ENCODE measurements at regions not wholly inside any gene's neighbourhood (a gene's known extent, or its start where the extent isn't known, plus 50 kb on each side); places are given as distances from the start of the nearest gene placed in this dataset. TPM values are rescaled to one million over a fixed set of nuclear protein-coding genes. Genes with fewer than 3 reads are reported as not detected.

DNA sequence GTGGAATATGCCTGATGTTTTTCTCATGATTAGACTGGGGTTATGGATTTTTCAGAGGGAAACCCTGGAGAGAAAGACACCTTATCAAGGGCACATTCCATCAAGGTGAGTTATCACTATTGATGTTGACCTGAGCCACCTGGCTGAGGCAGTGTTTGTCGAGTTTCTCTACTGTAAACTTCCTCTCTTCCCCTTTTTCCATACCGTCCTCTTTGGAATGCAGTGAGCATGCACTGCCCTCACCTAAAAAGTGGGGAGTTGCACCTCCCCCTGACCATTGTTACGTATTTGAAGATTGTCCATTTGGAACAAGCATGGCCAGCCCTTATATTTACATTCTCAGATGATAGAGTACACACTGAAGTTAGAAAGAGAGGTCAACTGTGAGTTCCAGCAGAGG is 53.9 kb upstream of the PWP1 start:
- peak; percentile 45 for ATAC-seq
- 21 to 25% methylated on average over 3 of the region's 3 CpGs for WGBS, 2 donors
- DNase-seq, result no peak
- Histone ChIP-seq H3K9me3 (peaks cover 0 to 9% (median 0%) of the 10 kb centered on the region in 3 donors), H3K36me3 (replicated peaks in 1 of 2; ENCODE audit: insufficient read depth in 1 of 2, low read depth in 2 of 2) (no peaks in the 10 kb centered on the region), H3K27me3 (no peaks in the 10 kb centered on the region), H3K27ac (no peak overlapping the region), H3K4me3 (no peak overlapping the region), H3K4me1 (no peaks in the 10 kb centered on the region)
- TF ChIP-seq POLR2A (IDR thresholded peaks at IDR 0.05), result no peak
- TF ChIP-seq, protein P1, sequence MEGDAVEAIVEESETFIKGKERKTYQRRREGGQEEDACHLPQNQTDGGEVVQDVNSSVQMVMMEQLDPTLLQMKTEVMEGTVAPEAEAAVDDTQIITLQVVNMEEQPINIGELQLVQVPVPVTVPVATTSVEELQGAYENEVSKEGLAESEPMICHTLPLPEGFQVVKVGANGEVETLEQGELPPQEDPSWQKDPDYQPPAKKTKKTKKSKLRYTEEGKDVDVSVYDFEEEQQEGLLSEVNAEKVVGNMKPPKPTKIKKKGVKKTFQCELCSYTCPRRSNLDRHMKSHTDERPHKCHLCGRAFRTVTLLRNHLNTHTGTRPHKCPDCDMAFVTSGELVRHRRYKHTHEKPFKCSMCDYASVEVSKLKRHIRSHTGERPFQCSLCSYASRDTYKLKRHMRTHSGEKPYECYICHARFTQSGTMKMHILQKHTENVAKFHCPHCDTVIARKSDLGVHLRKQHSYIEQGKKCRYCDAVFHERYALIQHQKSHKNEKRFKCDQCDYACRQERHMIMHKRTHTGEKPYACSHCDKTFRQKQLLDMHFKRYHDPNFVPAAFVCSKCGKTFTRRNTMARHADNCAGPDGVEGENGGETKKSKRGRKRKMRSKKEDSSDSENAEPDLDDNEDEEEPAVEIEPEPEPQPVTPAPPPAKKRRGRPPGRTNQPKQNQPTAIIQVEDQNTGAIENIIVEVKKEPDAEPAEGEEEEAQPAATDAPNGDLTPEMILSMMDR (IDR thresholded peaks at IDR 0.05), result no peak
- intact Hi-C loops (cut with DNase I), result no loop called here

DNA sequence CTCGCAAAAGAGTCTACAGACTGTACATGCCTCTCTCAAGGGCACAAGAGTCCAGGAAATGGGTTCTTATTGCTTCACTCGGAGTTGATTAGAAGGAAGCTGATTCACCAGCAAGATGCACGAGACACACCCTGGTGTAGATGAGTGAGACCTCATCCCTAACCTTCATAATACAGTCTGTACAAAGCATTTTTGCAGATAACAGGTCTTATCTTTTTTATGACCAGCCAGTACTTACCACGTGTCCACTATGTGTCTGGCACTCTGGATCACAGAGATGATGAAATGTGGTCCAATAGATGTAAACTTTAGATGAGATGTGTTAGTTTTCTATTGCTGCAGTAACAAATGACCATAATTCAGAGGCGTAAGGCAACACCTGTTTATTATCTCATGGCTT is 53.4 kb upstream of the PWP1 start:
- WGBS, 2 donors, result 55 to 74% methylated on average over 5 of the region's 5 CpGs
- no peaks in the 10 kb centered on the region for H3K36me3 ChIP-seq (replicated peaks in 1 of 2; ENCODE audit: insufficient read depth in 1 of 2, low read depth in 2 of 2)
- ATAC-seq, result no peak
- TF ChIP-seq POLR2A (IDR thresholded peaks at IDR 0.05), result no peak
- TF ChIP-seq, protein P1 (IDR thresholded peaks at IDR 0.05), result no peak
- no peak for DNase-seq
- no peak overlapping the region for H3K4me3 ChIP-seq
- H3K4me1 ChIP-seq, result no peaks in the 10 kb centered on the region
- H3K9me3 ChIP-seq, result peaks cover 0 to 9% (median 0%) of the 10 kb centered on the region in 3 donors
- H3K27ac ChIP-seq, result no peak overlapping the region
- intact Hi-C loops (cut with DNase I), result no loop called here
- H3K27me3 ChIP-seq, result no peaks in the 10 kb centered on the region

DNA sequence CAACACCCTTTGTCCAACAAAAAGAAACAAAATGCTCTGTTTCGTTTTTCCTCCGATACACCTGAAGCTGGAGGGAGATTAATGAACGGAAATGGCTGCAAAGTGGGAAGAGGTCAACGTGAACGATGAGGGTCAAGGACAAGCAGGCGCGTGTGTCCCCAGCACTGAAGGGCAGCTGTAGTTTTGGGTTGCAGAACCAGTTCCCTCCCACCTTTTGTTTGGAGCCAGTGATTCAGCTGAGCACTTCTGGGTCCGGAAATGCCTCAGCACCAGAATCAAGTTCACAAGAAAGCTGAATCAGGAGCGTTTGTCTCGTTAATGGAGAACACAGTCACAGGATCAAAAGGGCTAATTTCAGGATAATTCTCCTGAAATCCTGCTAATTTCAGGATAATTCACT is 51.1 kb upstream of the PWP1 start:
- TF ChIP-seq, protein P1 (IDR thresholded peaks at IDR 0.05), result no peak
- TF ChIP-seq POLR2A (IDR thresholded peaks at IDR 0.05), result no peak

DNA sequence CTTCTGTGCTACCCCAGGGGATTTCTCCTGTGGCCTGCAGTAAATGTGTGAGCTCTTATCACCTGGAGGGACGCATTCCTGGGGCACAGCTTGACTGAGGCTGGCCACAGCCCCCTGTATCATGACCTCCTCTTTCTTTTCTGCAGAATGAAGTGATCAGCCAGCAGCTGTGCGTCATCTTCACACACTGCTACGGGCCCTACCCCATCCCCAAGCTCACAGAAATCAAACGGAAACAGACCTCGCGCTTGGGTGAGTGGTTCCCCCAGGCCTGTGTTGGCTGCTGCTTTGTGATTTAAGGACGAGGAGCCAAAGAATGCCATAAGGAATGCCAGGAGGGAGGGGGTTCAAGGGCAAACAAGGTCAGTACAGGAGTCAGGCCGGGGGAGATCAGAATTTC is 50.5 kb upstream of the PWP1 start:
- H3K36me3 ChIP-seq (replicated peaks in 1 of 2; ENCODE audit: insufficient read depth in 1 of 2, low read depth in 2 of 2), result no peaks in the 10 kb centered on the region
- DNase-seq (no peak), ATAC-seq (no peak)
- no peak overlapping the region for H3K4me3 ChIP-seq
- intact Hi-C loops (cut with DNase I), result no loop called here
- H3K9me3 ChIP-seq, result peaks cover 0 to 9% (median 0%) of the 10 kb centered on the region in 3 donors
- no peaks in the 10 kb centered on the region for H3K4me1 ChIP-seq
- 58 to 72% methylated on average over 8 of the region's 8 CpGs for WGBS, 2 donors
- H3K27me3 ChIP-seq, result no peaks in the 10 kb centered on the region
- TF ChIP-seq, protein P1 (IDR thresholded peaks at IDR 0.05), result no peak
- no peak for TF ChIP-seq POLR2A (IDR thresholded peaks at IDR 0.05)
- no peak overlapping the region for H3K27ac ChIP-seq

More for the DNA sequence above, 51.1 kb upstream of the PWP1 start:
- Histone ChIP-seq H3K36me3 (replicated peaks in 1 of 2; ENCODE audit: insufficient read depth in 1 of 2, low read depth in 2 of 2) (no peaks in the 10 kb centered on the region), H3K9me3 (peaks cover 0 to 9% (median 0%) of the 10 kb centered on the region in 3 donors), H3K27me3 (no peaks in the 10 kb centered on the region), H3K4me3 (no peak overlapping the region), H3K27ac (no peak overlapping the region), H3K4me1 (no peaks in the 10 kb centered on the region)
- WGBS, 2 donors, result 37 to 39% methylated on average over 10 of the region's 10 CpGs
- intact Hi-C loops (cut with DNase I), result no loop called here
- no peak for ATAC-seq
- no peak for DNase-seq

Small RNA genes in the stretch of these regions (small RNA-seq; reads per million reads assigned to genes)
- not detected for gene RF00284
- not detected for gene RNA5SP371

Data from body of pancreas (tissue), 4 donors.